ENCODE measurements at regions not wholly inside any gene's neighbourhood (a gene's known extent, or its start where the extent isn't known, plus 50 kb on each side); places are given as distances from the start of the nearest gene placed in this dataset.
A peak's percentile ranks its signal among the peaks of the same experiment; 100 is the strongest.
"Not testable (repeated sequence)": the region's sequence is repeated elsewhere in the genome, so short reads cannot be mapped to it uniquely, and the experiment has no call there.

DNA sequence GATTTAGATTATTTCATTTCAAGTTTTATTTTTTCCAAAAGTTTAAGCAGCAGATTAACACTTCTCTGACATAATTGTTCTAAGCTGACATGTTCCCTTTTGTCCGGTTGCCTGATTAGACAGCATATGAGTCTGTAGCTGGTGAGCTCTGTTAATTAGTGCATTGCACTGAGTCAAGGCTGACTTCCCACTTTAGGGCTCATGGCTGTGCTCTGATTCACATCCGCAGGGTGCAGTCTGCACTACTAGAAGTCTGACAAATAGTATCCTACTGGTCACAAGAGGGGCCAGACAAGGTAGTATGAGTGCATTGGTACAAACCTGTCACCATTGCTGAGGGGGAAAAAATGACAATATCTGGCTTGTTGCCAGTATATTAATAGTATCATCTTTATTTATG, 443.9 kb upstream of the ZNF804A start:
- no peak for FAIRE-seq

GRCh38 chr2:184155791-184156190, 442.5 kb upstream of the ZNF804A start:
- no peak for FAIRE-seq

DNA sequence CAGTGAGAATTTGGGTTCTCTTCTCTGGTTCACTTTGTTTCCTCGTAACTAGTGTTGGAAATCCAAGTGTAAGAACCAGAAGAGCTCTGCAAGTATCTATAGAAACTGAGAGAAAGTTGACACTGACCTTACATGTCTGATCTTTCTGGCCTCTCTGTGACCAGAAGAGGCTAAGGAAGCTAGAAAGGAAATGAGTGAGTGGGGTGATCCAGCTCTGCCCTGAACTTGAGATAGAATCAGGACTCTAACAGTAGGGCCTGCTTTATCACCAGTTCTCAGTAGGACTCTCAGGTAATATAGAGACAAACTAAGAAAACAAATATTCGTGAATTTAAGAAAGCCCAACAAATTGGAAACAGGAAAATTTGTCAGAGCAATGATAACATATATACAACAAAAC, 441.2 kb upstream of the ZNF804A start:
- FAIRE-seq: no peak

GRCh38 chr2:184162426-184162825, 435.9 kb upstream of the ZNF804A start:
- no peak for FAIRE-seq

- not testable (repeated sequence) for FAIRE-seq
These were observed 429.5 kb upstream of the ZNF804A start for GRCh38 chr2:184168823-184169222.

GRCh38 chr2:184169366-184169765, 429.0 kb upstream of the ZNF804A start:
- no peak for FAIRE-seq

DNA sequence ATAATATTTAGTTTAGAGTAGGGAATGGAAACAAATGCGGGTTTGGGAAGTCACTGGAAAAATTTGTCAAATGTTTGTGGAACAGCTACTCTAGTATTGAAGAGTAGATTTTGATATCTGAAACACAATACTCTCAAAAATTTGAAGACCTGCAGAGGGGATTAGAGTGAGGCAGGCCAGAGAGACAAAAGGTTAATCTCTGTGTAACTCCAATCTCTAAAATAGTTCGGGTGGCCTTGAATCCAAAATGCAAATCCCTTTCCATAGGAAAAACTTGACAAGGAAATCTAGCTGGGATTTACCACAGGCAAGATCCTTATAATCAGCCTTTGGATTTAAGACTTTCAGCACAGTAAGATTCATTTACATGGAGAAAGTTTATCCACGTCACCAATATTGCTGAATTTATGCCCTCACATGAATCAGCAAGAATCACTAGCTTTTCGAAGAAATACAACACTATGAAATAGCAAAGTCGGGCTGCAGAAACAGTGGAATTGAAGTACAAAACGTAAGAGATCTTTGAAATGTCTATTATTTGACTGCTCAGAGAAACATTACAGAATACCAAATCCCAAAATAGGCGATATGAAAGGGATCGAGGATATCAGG, 423.7 kb upstream of the ZNF804A start:
- FAIRE-seq: no peak

DNA sequence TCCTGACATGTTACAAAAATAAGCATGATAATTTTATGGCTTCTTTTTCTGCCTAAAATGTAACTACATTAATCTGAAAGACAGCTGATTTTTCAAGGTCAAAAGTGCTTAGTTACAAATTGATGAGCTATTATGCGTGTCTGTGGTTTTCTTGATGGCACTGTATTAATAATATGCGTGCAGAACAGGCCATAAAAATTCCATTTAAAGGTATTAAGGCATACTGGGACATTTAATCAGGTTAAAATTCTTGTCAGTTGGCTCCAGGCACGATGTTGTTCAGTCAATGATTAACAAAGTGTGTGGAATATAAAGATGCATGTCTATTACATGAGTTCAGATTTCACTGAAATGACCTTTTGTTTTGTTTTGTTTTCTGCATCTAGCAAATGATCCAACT, 420.1 kb upstream of the ZNF804A start:
- no peak for FAIRE-seq

GRCh38 chr2:184186436-184186835, 411.9 kb upstream of the ZNF804A start:
- FAIRE-seq: no peak

- no peak for FAIRE-seq
These were observed 410.8 kb upstream of the ZNF804A start for GRCh38 chr2:184187421-184187971.

DNA sequence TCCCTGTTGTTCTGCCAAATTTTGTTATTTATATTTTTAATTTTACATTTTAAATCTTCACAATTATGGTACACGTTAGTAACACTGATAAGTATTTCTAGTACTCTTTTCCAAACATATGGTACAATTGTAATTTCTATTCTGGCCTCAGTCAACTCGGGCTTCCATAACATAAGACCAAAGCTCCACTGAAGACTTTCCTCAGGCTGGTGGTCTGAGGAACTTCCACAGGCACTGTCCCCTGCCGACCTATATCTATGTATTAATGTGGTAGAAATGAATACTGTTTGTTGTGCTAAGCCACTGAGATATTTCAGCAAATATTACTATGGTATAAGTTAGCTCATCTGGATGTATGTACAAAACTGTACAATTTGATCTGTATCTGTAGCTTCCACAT, 407.6 kb upstream of the ZNF804A start:
- no peak for FAIRE-seq

GRCh38 chr2:184192649-184193048, 405.7 kb upstream of the ZNF804A start:
- no peak for FAIRE-seq

- FAIRE-seq: no peak
These were observed 400.9 kb upstream of the ZNF804A start for GRCh38 chr2:184197413-184197812.

GRCh38 chr2:184198791-184199190, 399.5 kb upstream of the ZNF804A start:
- not testable (repeated sequence) for FAIRE-seq

DNA sequence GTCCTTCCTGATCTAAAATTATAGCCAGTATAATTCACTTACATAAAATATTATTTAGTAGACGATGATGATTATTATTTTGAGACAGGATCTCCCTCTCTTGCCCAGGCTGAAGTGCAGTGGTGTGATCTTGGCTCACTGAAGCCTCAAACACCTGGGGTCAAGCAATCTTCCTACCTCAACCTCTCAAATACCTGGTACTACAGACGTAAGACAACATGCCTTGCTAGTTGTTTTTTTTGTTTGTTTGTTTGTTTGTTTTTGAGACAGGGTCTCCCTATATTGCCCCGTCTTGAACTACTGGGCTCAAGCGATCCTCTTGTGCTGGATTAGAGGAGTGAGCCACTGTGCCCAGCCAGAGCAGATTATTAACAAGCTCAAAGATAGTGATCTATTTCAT, 399.1 kb upstream of the ZNF804A start:
- FAIRE-seq: no peak

DNA sequence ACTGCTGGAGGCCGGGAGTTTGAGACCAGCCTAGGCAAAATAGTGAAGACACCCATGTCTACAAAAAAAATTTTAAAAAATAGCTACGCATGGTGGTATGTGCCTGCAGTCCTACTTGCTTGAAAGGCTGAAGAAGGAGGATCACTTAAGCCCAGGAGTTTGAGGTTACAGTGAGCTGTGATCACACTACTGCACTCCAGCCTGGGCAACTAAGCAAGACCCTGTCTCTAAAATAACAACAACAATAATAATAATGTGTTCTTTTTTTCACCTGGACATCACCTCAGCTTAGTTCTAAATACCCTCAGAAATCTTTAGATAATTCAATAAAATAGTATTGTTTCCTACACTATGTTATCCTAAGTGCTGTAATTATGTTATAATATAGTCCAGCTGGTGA, 397.1 kb upstream of the ZNF804A start:
- FAIRE-seq: no peak

DNA sequence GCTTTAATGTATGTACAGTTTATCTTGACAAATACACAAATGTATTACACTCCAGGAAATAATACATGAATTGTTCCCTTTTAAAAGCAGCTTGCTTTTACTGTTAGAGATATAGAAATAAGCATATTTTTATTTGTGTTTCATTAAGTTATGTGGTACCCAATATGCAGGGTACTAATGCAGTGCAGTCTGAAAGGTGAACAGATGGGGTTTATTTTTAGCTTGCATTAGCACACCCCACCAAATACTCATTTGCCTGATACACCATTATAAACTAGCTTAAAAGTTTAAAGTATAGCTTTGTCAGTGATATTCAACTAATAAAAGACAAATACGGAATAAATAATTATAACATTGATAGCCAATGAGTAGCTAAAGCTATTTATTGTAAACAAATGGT, 394.7 kb upstream of the ZNF804A start:
- FAIRE-seq: peak; percentile 47

- no peak for FAIRE-seq
These were observed 393.2 kb upstream of the ZNF804A start for GRCh38 chr2:184205048-184205596.

DNA sequence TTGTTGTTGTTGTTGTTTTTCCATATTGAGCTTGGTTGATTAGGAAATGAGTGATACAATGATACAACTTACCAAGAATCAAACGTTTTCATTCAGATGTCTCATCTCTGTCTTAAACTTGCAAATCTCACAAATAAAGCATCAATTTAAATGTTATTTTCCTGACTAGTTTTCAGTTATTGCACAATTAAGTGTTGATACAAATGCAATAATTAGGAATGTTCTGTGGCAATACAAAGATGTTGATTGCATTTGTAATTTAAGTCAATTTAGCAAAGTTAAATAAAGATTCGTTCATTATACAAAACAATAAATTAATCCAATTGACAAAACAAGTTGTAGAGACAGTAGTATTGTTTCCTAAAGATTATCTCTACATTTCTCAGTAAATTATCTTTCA, 392.3 kb upstream of the ZNF804A start:
- FAIRE-seq: no peak

DNA sequence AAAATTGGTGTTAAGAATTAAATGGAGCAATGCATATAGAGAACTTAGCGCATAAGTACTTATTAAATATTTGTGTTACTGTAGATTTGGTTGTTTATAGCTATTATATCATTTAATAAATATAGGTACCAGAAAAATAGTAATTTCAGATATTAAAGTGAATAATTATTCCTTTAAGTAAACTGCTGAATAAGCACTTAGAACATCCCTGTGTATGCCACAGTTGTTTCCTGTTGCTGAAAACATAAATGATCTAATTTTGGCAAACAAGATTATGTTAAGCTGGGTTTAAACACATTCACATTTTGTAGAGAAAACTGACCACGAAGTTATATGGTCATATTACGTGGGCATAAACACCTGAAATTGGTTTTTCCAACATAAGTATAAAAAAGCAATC, 388.0 kb upstream of the ZNF804A start:
- FAIRE-seq: no peak

- no peak for FAIRE-seq
These were observed 382.6 kb upstream of the ZNF804A start for GRCh38 chr2:184215745-184216144.

GRCh38 chr2:184256611-184257010, 341.7 kb upstream of the ZNF804A start:
- FAIRE-seq: no peak

- FAIRE-seq: no peak
These were observed 337.0 kb upstream of the ZNF804A start for GRCh38 chr2:184261331-184261730.

GRCh38 chr2:184261818-184262217, 336.5 kb upstream of the ZNF804A start:
- no peak for FAIRE-seq

- no peak for FAIRE-seq
These were observed 329.3 kb upstream of the ZNF804A start for GRCh38 chr2:184268900-184269477.

Measured in islet of Langerhans (tissue), 1 donor.